Daoy (cell line): ENCODE measurements at regions not wholly inside any gene's neighbourhood (a gene's known extent, or its start where the extent isn't known, plus 50 kb on each side); places are given as distances from the start of the nearest gene placed in this dataset.

Experiments
- DNase-seq: peaks from one replicate; pipeline ENCODE4 v3.0.0-alpha.2; 2015; ENCODE audit warnings: low read depth

- DNase-seq, result no peak
These were observed 499.0 kb upstream of the CCDC179 start for GRCh38 chr11:23359297-23359696.

- DNase-seq, result no peak
These were observed 503.8 kb upstream of the CCDC179 start for GRCh38 chr11:23364076-23364475.

GRCh38 chr11:23370580-23371275 lies 510.5 kb upstream of the CCDC179 start:
- no peak for DNase-seq

DNA sequence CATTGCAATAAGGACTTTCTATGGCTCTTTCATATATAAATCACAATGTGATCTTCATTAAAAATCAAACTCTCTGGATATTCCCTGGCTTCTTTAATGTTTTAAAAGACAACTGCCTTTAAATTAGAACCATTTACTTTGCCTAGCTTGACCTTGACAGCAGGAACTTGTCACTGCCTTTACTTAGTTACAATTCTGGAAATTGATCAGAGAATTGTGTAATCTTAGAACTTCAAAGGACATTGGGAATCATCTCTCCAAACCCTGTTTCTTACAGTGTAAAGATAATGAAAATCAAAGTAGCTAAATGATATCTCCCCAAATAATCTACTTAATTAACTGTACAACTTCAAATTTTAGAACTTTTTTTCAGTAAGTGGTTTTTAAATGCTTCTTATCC lies 517.6 kb upstream of the CCDC179 start:
- DNase-seq, result no peak

- DNase-seq, result no peak
These were observed 530.8 kb upstream of the CCDC179 start for GRCh38 chr11:23391031-23391430.

DNA sequence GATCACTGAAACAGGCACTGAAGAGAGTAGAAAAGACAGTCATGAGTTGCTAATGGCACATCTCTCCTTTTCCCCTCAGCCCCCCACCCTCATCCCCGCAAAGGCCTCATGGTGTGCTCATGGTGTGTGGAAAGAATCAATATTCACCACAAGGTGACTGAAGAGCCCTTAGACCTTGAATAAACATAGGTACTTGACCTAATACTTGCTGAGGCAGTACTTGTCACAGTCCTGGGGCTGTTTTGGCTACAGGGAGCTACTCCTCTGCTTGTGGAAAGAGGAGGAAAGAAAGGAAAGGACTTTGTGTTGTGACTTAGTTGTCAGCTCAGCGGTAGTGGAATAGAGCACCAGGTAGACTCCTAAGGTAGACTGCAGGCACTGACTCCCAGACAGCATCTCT lies 537.8 kb upstream of the CCDC179 start:
- DNase-seq, result no peak

- DNase-seq, result no peak
These were observed 539.7 kb upstream of the CCDC179 start for GRCh38 chr11:23399995-23400394.

DNA sequence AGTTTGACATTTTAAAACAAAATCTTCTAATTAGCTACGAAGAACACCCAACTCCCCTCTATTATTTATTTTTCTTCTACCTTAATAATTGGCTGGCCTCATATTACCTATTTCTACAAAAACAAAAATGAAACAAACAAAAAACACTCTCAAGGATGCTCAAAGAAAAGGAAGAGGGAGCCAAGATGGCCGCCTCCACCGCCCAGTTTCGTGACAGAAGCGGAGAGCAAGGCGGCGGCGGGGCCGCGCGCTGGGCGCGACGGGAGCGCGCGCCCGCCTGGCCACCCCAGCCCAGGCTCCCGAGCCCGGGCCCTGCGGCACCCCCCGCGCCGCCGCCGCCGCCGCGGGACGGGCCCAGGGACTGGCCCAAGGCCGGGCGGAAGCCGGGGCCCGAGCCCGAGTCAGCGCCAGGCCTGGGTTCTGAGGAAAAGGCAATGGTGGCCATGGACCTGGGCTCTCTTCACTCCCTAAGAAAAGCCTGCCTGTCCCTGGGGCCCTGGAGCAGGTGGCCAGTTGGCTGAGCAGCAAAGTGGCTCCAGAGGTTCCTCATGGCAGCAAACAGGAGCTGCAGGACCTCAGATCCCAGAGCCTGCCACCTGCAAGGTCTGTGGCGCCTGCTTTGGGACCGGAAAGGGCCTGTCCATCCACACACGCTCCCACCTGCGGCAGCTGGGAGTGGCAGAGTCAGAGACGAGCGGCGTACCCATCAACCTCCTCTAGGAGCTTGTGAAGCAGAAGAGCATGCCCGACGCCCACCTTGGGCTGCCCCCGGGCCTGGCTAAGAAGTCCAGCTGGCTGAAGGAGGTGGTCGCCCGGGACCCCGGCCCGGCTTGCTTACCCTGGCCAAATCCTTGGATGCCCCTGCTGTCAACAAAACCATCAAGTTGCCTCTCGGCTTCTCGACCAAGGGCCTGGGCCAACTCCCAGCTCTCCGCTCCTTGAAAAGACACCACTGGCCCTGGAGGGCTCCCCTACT lies 543.2 kb upstream of the CCDC179 start:
- DNase-seq, result peak; percentile 23

DNA sequence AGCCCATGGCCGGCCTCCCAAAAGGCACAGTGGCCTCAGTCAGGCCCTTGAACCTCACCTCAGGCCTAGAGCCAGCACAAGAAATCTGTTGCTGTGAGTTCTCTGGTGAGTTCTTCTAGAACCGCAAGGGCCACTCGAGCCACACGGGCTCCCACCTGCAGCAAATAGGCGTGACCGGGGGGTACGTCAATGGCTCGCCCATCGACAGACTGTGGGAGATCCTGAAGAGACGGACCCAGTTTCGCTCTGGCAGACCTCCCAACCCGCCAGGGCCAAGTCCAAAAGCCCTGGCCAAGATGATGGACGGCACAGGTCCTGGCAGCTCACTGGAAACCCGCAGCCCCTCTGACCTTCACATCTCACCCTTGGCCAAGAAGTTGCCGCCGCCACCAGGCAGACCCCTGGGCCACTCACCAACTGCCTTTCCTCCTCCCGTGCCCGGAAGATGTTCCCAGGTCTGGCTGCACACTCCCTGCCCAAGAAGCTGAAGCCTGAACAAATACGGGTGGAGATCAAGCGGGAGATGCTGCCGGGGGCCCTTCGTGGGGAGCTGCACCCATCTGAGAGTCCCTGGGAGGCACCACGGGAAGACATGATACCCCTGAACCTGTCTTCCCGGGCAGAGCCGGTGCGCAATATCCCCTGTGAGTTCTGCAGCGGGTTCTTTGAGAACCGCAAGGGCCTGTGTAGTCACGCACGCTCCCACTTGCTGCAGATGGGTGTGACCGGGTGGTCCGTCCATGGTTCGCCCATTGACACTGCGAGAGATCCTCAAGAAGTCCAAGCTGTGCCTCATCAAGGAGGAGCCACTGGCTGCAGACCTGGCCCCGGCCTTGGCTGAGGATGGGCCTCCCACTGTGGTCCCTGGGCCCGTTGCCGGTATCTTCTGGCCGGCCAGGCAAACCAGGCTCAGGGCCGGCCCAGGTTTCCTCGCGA lies 544.2 kb upstream of the CCDC179 start:
- no peak for DNase-seq

- no peak for DNase-seq
These were observed 545.2 kb upstream of the CCDC179 start for GRCh38 chr11:23405350-23405937.

DNA sequence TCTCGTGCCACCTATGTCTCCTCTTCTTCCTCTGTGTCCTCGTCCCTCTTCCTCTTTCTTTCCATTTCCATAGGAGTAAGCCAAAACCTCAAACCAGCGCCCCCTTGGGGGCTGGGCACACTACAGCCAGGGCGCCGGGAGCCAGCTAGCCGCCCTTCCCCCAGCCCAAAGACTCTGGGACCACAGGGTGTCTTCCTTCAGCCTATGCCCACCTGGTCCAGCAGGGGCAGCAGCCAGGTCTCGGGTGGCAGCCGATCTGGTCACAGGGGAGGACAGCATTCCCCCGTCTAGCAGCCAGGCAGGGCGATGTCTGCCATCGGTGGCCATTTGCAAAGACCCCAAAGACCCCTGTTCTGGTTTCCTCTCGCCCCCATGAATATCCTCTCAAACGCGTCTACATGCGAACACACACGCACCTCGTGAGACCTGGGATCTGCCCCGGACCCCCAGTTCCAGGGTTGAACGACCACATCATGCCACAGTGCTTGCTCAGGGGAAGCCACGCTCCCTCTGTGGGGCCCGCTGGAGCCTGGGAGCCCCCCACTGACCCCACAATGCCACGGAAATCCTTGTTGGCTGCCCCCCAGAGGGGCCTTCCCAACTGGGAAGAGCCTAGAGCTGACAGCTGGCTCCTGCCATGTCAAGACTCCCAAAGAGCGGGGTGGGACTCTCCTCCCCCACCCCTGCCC lies 546.0 kb upstream of the CCDC179 start:
- no peak for DNase-seq

DNA sequence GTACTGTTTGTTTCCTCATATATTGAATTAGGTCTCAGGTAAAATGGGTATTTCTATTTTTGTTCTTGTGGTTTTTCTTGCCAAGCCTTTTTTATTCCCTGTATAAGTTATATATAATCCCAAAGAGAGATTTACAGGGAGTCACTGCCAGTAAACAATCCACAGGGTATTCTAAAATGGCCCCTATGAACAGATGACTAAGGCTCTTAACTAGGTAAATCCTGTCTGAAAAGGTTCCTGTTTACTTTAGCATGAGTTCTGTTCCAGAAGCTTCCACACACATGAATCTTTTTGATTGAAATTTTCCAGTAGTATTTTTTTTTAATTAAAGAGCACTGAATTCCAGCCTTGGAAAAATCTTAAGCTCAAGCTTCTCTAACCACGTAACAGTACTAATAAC lies 552.8 kb upstream of the CCDC179 start:
- DNase-seq, result no peak

- DNase-seq, result no peak
These were observed 562.8 kb upstream of the CCDC179 start for GRCh38 chr11:23423104-23423503.

DNA sequence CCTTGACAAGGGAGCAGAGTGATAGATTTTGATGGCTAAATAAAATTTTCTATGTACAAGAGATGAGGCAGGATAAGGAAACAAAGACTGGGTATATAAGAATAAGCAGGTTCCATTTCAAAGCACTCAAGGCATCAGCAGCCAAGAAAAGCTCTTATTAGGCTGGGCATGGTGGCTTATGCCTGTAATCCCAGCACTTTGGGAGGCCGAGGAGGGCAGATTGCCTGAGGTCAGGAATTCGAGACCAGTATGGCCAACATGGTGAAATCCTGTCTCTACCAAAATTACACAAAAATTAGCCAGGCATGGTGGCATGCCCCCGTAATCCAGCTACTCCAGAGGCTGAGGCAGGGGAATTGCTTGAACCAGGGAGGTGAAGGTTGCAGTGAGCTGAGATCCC lies 563.4 kb upstream of the CCDC179 start:
- DNase-seq, result no peak

GRCh38 chr11:23425381-23425780 lies 565.1 kb upstream of the CCDC179 start:
- DNase-seq, result no peak

- no peak for DNase-seq
These were observed 569.3 kb upstream of the CCDC179 start for GRCh38 chr11:23429569-23429968.

DNA sequence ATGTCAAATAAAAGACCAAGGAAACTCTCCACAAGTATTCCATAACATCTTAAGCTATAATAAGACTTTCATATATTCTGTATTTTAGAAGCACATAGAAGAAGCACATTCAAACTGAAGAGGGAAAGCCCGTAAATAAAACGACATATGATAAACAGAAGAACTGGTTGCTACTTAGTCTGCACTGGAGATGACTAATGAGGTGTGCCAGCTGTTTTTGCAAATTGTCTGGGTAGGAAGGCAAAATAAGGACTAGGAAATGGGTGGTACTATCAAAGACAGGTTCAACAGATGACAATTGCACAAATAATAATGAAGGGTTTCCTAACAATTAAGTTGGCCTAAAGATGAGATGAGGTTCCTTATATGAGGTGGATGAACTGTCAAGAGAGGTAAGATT lies 593.2 kb upstream of the CCDC179 start:
- DNase-seq, result no peak

GRCh38 chr11:23455321-23455891 lies 595.1 kb upstream of the CCDC179 start:
- DNase-seq, result no peak

DNA sequence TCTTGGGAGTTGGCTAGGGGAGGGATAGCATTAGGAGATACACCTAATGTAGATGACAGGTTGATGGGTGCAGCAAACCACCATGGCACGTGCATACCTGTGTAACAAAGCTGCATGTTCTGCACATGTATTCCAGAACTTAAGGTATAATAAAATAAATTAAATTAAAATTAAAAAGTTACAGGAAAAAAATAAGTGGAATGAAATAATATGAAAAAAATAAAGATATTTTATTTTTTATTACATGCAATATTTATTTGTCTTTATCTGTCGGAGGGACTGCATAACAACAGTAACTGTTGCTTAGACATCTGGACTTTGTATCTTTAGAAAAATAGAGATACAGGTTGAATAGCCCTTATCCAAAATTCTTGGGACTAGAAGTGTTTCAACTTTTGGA lies 597.4 kb upstream of the CCDC179 start:
- DNase-seq, result no peak

DNA sequence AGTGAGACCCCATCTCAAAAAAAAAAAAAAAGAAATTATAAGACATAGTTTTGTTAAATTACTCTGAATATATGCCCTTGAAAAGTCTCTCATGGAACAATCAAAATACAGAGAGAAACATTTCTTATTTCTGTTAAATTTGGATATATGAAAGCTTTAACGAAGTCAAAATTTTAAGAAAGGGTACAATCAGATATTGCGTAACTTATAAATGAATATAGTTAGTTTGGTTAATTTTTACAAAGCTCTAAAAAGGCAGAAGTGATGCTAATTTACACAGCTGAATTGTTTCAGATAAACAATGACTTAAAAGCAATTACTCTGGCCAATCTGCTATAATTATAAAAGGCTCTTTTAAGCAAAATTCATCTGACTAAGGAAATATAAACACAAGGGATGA lies 611.6 kb upstream of the CCDC179 start:
- DNase-seq, result no peak

DNA sequence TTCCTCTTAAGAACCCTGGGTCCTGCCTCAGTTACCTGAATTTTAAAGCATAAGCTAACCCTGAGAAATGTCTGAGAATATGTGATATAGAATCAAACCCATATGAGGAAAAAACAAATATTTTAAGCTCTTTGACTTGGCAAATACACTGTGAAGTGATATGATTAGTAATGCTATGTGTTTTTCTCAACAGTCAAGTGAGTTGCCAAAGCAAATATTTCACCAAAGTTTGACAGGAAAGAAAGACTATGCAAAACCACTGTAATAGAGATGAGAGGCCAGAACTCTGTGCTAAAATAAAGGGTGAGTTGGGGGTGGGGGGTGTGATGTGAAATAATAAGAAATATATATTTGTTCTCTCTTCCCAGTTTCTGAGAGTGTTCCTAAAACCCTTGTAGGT lies 613.5 kb upstream of the CCDC179 start:
- no peak for DNase-seq
